Activated CD8-positive, alpha-beta memory T cell treated with anti-CD3 and anti-CD28 coated beads, Interleukin-2, amount 50 U/mL, for 4 hours (primary cell): ENCODE measurements at regions not wholly inside any gene's neighbourhood (a gene's known extent, or its start where the extent isn't known, plus 50 kb on each side); places are given as distances from the start of the nearest gene placed in this dataset.

Source experiments
- DNase-seq: peaks from one replicate; pipeline ENCODE4 v3.0.0-alpha.2; 2020

DNA sequence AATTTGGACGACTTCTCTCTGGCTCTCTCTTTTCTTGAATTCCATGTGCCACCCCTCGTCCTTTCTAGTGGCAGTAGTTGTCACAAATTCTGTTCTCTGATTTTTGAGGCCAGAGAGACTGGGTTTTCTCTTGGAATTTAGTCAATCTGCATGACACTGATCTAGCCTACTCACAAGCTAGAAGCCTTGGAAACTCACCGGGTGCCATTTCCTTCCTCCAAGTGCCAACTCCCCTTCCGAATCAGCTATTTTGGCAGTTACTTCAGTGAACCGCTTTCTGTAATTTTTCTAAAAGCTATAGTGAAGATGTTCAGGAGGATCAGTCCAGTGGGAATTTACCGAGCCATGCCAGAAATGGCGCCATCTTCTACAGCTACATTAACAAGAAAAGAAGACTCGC is 228.9 kb downstream of the PMP22 start:
- DNase-seq: no peak

DNA sequence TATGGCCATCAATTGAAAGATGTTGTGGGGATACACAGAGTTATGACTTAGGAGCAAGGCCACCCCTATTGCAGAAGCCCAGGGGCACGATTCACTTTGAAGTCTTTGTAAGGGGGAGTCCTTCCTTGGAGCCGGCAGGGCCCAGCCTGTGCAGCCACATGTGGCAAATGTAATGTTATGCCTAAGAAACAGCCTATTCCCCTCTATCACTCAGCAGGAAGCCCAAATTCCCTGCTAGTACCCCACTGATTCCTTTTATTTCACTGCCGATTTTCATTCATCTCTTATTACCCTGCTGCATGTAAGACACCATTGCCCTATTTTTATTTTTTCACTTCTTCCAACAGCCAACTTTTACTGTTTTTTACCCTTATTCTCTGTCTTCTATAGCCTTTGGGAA is 233.2 kb downstream of the PMP22 start:
- no peak for DNase-seq

- DNase-seq: no peak
Measured at GRCh38 chr17:15029469-15029868, 235.7 kb downstream of the PMP22 start.

- DNase-seq: no peak
Measured at GRCh38 chr17:15027853-15028252, 237.3 kb downstream of the PMP22 start.

DNA sequence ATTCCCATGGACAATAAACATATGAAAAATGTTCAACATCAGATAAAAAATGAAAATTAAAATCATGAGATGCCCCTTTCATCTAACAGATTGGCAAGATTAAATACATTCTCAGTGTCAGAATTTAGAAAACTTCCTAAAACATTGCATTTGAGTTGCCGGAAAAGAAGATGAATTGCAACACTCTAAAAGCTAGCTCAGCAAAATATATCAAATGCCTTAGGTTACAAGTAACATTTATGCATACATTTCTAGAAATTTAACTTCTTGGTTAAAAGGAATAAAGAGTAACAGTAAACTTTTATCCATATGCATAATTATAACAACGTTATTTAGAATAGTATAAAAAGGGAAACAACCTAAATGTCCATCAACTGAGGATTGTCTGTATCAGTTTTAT is 239.0 kb downstream of the PMP22 start:
- no peak for DNase-seq

- DNase-seq: no peak
Measured at GRCh38 chr17:15023589-15024336, 241.4 kb downstream of the PMP22 start.

DNA sequence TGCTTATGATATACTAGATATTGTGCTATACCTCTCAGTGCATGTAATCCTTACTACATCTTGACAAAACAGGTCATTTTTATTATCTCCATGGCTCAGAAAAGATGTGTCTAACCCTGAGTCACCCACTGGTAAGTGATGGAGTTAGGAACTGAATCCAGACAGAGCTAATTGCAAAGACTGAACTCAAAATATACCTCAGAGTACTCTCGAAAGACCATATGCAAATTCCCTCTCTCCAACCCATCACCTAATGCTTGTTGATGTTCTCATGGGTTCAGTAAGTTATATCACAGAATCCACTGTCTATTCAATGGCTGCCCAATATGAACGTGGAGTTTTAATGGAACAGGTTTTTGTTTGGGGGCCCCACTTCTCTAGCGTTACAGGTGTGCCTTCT is 246.0 kb downstream of the PMP22 start:
- DNase-seq: no peak

GRCh38 chr17:15012351-15012980 is 252.7 kb downstream of the PMP22 start:
- no peak for DNase-seq

GRCh38 chr17:15009087-15009486 is 256.0 kb downstream of the PMP22 start:
- no peak for DNase-seq

DNA sequence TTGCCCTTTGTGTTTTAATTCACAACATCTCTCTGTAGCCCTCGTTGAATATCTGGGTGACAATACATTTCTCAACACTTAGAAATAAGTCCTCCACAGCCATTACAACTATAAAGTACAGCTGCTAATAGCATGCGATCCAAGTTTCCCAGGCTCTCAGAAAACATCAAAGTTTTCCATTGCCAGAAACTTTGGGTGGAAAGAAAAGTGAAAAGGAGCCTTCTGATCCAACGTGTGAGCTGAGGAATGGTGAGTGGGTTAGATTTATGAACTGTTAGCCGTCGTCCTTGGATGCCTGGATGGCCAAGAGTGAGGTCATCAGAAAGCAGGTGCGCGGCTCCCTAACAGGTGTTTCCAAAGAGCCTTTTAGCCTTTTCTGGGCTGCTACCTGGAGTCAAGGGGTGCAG is 258.0 kb downstream of the PMP22 start:
- no peak for DNase-seq

- no peak for DNase-seq
Measured at GRCh38 chr17:15006421-15007128, 258.6 kb downstream of the PMP22 start.

- no peak for DNase-seq
Measured at GRCh38 chr17:15000661-15001060, 264.5 kb downstream of the PMP22 start.

- no peak for DNase-seq
Measured at GRCh38 chr17:14997290-14997689, 267.8 kb downstream of the PMP22 start.

GRCh38 chr17:14986127-14986526 is 279.0 kb downstream of the PMP22 start:
- DNase-seq: no peak

GRCh38 chr17:14972844-14973243 is 292.3 kb downstream of the PMP22 start:
- no peak for DNase-seq

DNA sequence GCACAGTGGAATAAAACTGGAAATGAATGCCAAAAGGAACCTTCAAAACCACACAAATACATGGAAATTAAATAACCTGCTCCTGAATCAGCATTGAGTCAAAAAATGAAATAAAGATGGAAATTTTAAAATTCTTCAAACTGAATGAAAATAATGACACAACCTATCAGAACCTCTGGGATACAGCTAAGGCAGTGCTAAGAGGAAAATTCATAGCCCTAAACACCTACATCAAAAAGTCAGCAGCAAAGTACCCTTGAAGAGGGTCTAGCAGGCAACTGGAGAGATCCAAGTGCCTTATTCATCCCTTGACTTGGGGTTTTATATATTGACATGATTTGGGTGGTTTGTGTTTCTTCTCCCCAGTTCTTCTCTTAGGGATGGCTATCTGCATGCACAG is 294.1 kb downstream of the PMP22 start:
- DNase-seq: no peak

- DNase-seq: no peak
Measured at GRCh38 chr17:14959106-14959648, 305.9 kb downstream of the PMP22 start.

GRCh38 chr17:14953405-14953804 is 311.7 kb downstream of the PMP22 start:
- no peak for DNase-seq

- no peak for DNase-seq
Measured at GRCh38 chr17:14950686-14951085, 314.4 kb downstream of the PMP22 start.

DNA sequence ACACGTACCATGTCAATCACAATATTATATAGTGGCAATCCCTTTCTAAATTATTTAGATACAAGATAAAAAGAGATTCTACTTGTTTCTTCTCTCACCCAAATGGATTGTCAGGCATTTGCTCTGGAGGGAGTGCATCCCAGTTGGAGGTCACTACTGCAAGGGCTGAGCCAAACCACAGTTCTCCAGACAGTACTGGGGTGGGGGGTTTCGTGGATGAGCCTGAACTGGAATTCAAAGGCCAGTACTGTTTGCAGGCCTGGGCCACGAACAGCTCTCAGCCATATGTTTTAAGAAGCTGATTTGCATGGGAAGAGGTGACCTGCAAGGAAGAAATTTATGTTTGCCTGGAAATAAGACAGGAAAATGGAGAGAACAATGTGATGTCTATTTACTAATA is 314.9 kb downstream of the PMP22 start:
- DNase-seq: no peak

GRCh38 chr17:14947671-14948070 is 317.5 kb downstream of the PMP22 start:
- DNase-seq: no peak

DNA sequence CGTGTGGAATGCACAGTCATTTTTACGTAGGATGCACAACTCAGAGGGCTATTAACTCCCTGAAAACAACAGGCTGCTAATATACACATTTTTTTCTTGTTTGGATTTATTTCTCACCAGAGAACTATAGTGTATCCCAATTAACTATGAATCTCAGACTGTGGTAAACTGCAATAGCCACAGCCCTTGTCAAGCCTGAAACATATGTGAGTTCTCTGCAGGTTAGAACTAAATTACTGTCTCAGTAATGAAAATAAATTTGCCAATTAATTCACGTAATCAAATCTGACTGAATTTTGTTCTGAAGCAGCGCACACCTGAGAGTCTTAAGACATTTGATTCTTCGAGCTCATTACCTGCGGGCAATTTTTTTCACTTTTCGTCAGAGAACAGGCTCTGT is 318.6 kb downstream of the PMP22 start:
- DNase-seq: no peak

- DNase-seq: no peak
Measured at GRCh38 chr17:14942526-14943190, 322.5 kb downstream of the PMP22 start.

- no peak for DNase-seq
Measured at GRCh38 chr17:14940938-14941265, 324.2 kb downstream of the PMP22 start.
